DMS153 (cell line): ENCODE measurements at regions not wholly inside any gene's neighbourhood (a gene's known extent, or its start where the extent isn't known, plus 50 kb on each side); places are given as distances from the start of the nearest gene placed in this dataset.

Experiments used
- DNase-seq: peaks from one replicate; lab custom pipeline; 2025; lab: John Stamatoyannopoulos, UW

- DNase-seq, result no peak
Measured at GRCh38 chr2:121860033-121860757, 104.7 kb downstream of the TSN start.

- no peak for DNase-seq
Measured at GRCh38 chr2:121860758-121861227, 105.3 kb downstream of the TSN start.

- no peak for DNase-seq
Measured at GRCh38 chr2:121862286-121862685, 106.8 kb downstream of the TSN start.

- no peak for DNase-seq
Measured at GRCh38 chr2:121865914-121866313, 110.5 kb downstream of the TSN start.

GRCh38 chr2:121866789-121867188 is 111.3 kb downstream of the TSN start:
- DNase-seq, result no peak

GRCh38 chr2:121868652-121869051 is 113.2 kb downstream of the TSN start:
- no peak for DNase-seq

- DNase-seq, result no peak
Measured at GRCh38 chr2:121869363-121869762, 113.9 kb downstream of the TSN start.

- DNase-seq, result no peak
Measured at GRCh38 chr2:121869873-121870272, 114.4 kb downstream of the TSN start.

- no peak for DNase-seq
Measured at GRCh38 chr2:121872651-121873050, 117.2 kb downstream of the TSN start.

- no peak for DNase-seq
Measured at GRCh38 chr2:121873864-121874263, 118.4 kb downstream of the TSN start.

- DNase-seq, result no peak
Measured at GRCh38 chr2:121875585-121876185, 120.2 kb downstream of the TSN start.

GRCh38 chr2:121877366-121877765 is 121.9 kb downstream of the TSN start:
- DNase-seq, result no peak

GRCh38 chr2:121880283-121880682 is 124.8 kb downstream of the TSN start:
- no peak for DNase-seq

GRCh38 chr2:121881038-121881437 is 125.6 kb downstream of the TSN start:
- DNase-seq, result no peak

GRCh38 chr2:121881950-121882349 is 126.5 kb downstream of the TSN start:
- DNase-seq, result no peak

GRCh38 chr2:121884078-121884477 is 128.6 kb downstream of the TSN start:
- DNase-seq, result no peak

GRCh38 chr2:121884511-121884921 is 129.1 kb downstream of the TSN start:
- peak; percentile 44 for DNase-seq

- no peak for DNase-seq
Measured at GRCh38 chr2:121886059-121886458, 130.6 kb downstream of the TSN start.

GRCh38 chr2:121887513-121888188 is 132.2 kb downstream of the TSN start:
- DNase-seq, result no peak

GRCh38 chr2:121888189-121888557 is 132.7 kb downstream of the TSN start:
- no peak for DNase-seq

GRCh38 chr2:121890041-121890440 is 134.6 kb downstream of the TSN start:
- DNase-seq, result no peak

GRCh38 chr2:121895723-121896571 is 140.5 kb downstream of the TSN start:
- DNase-seq, result no peak
